ENCODE measurements at regions not wholly inside any gene's neighbourhood (a gene's known extent, or its start where the extent isn't known, plus 50 kb on each side); places are given as distances from the start of the nearest gene placed in this dataset.

DNA sequence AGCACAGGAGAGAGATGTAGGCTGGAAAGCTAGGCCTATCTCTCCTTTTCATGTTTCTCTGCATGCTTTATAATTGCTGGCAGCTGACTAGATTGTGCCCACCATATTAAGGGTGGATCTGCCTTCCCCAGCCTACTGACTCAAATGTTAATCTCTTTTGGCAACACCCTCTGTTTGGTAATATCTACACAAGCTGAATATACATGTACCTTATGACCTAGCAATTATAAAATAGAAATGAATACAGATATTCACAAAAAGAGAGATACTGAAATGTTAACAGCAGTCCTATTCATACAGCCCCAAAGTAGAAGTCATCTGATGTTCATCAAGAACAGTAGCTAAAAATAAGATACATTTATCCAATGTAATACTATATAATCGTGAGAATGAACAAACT lies 429.6 kb downstream of the EPM2A start:
- TF ChIP-seq, protein P1, sequence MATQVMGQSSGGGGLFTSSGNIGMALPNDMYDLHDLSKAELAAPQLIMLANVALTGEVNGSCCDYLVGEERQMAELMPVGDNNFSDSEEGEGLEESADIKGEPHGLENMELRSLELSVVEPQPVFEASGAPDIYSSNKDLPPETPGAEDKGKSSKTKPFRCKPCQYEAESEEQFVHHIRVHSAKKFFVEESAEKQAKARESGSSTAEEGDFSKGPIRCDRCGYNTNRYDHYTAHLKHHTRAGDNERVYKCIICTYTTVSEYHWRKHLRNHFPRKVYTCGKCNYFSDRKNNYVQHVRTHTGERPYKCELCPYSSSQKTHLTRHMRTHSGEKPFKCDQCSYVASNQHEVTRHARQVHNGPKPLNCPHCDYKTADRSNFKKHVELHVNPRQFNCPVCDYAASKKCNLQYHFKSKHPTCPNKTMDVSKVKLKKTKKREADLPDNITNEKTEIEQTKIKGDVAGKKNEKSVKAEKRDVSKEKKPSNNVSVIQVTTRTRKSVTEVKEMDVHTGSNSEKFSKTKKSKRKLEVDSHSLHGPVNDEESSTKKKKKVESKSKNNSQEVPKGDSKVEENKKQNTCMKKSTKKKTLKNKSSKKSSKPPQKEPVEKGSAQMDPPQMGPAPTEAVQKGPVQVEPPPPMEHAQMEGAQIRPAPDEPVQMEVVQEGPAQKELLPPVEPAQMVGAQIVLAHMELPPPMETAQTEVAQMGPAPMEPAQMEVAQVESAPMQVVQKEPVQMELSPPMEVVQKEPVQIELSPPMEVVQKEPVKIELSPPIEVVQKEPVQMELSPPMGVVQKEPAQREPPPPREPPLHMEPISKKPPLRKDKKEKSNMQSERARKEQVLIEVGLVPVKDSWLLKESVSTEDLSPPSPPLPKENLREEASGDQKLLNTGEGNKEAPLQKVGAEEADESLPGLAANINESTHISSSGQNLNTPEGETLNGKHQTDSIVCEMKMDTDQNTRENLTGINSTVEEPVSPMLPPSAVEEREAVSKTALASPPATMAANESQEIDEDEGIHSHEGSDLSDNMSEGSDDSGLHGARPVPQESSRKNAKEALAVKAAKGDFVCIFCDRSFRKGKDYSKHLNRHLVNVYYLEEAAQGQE (IDR thresholded peaks at IDR 0.05; ENCODE audit: insufficient read depth in 1 of 2, low read depth in 2 of 2, low read length in 1 of 2) = no peak
- TF ChIP-seq SIN3A (IDR thresholded peaks at IDR 0.05; ENCODE audit: borderline replicate concordance, insufficient read depth, low read depth, low read length) (no peak), TCF7L2 (IDR thresholded peaks at IDR 0.05; ENCODE audit: low read depth, low read length) (no peak), POLR2AphosphoS5 (IDR thresholded peaks at IDR 0.05; ENCODE audit: low read depth, low read length) (no peak)
- TF ChIP-seq, protein P2, sequence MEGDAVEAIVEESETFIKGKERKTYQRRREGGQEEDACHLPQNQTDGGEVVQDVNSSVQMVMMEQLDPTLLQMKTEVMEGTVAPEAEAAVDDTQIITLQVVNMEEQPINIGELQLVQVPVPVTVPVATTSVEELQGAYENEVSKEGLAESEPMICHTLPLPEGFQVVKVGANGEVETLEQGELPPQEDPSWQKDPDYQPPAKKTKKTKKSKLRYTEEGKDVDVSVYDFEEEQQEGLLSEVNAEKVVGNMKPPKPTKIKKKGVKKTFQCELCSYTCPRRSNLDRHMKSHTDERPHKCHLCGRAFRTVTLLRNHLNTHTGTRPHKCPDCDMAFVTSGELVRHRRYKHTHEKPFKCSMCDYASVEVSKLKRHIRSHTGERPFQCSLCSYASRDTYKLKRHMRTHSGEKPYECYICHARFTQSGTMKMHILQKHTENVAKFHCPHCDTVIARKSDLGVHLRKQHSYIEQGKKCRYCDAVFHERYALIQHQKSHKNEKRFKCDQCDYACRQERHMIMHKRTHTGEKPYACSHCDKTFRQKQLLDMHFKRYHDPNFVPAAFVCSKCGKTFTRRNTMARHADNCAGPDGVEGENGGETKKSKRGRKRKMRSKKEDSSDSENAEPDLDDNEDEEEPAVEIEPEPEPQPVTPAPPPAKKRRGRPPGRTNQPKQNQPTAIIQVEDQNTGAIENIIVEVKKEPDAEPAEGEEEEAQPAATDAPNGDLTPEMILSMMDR (IDR thresholded peaks at IDR 0.05) = no peak
- Histone ChIP-seq H3K27me3 (ENCODE audit: control insufficient read depth, insufficient read depth, low read length) (no peaks in the 10 kb centered on the region), H3K27ac (ENCODE audit: low read length) (no peak overlapping the region), H3K36me3 (ENCODE audit: control insufficient read depth, insufficient read depth, low read length) (no peaks in the 10 kb centered on the region), H3K4me3 (ENCODE audit: low read depth in 2 of 2, low read length in 2 of 2) (no peak overlapping the region), H3K9me3 (ENCODE audit: control insufficient read depth, insufficient read depth, low read depth, low read length) (no peaks in the 10 kb centered on the region), H3K4me1 (ENCODE audit: control insufficient read depth, insufficient read depth, low read length) (no peaks in the 10 kb centered on the region)
- in situ Hi-C loops (cut with HindIII; ENCODE audit: low pct_unique_long_range_greater_than_20kb, low sequenced_read_pairs) (no loop called here), intact Hi-C loops (cut with micrococcal nuclease; ENCODE audit: unreplicated experiment) (no loop called here)
- ChIA-PET CTCF (no interaction called here), POLR2A (no interaction called here)
- no peak for ATAC-seq
- no TSS peak for BruUV-seq (replicated peaks)
- no peak for DNase-seq (ENCODE audit: low read depth, low spot score)

DNA sequence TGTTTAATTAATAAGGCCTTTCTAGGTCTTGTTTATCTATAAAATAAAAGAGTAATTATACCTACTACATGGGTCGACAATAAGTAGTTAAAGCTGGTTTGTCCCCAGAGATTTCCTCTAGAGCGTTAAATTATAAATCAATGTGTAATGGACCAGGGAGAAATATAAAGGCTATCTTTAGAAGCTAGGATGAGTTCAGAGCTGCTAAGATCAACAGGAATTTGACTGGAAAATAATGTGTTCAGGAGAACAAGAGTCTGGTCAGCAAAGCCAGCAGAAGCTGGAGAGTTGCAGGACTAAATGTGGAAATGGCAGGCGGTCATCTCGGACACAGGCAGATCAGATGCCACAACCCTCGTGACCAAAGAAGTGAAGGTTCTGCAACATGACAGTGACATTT lies 428.8 kb downstream of the EPM2A start:
- H3K4me1 ChIP-seq (ENCODE audit: control insufficient read depth, insufficient read depth, low read length) = no peaks in the 10 kb centered on the region
- H3K27me3 ChIP-seq (ENCODE audit: control insufficient read depth, insufficient read depth, low read length) = no peaks in the 10 kb centered on the region
- ATAC-seq (no peak), DNase-seq (ENCODE audit: low read depth, low spot score) (no peak)
- no TSS peak for BruUV-seq (replicated peaks)
- CTCF ChIA-PET = no interaction called here
- POLR2A ChIA-PET = no interaction called here
- H3K4me3 ChIP-seq (ENCODE audit: low read depth in 2 of 2, low read length in 2 of 2) = no peak overlapping the region
- in situ Hi-C loops (cut with HindIII; ENCODE audit: low pct_unique_long_range_greater_than_20kb, low sequenced_read_pairs) (no loop called here), intact Hi-C loops (cut with micrococcal nuclease; ENCODE audit: unreplicated experiment) (no loop called here)
- H3K27ac ChIP-seq (ENCODE audit: low read length) = no peak overlapping the region
- H3K9me3 ChIP-seq (ENCODE audit: control insufficient read depth, insufficient read depth, low read depth, low read length) = no peaks in the 10 kb centered on the region
- TF ChIP-seq TCF7L2 (IDR thresholded peaks at IDR 0.05; ENCODE audit: low read depth, low read length) (no peak), SIN3A (IDR thresholded peaks at IDR 0.05; ENCODE audit: borderline replicate concordance, insufficient read depth, low read depth, low read length) (no peak), POLR2AphosphoS5 (IDR thresholded peaks at IDR 0.05; ENCODE audit: low read depth, low read length) (no peak)
- TF ChIP-seq, protein P1 (IDR thresholded peaks at IDR 0.05; ENCODE audit: insufficient read depth in 1 of 2, low read depth in 2 of 2, low read length in 1 of 2) = no peak
- TF ChIP-seq, protein P2 (IDR thresholded peaks at IDR 0.05) = no peak
- no peaks in the 10 kb centered on the region for H3K36me3 ChIP-seq (ENCODE audit: control insufficient read depth, insufficient read depth, low read length)
